SK-N-SH (cell line): ENCODE measurements at regions not wholly inside any gene's neighbourhood (a gene's known extent, or its start where the extent isn't known, plus 50 kb on each side); places are given as distances from the start of the nearest gene placed in this dataset.

Source experiments
- CTCF ChIA-PET: fragments of 300-600, 350-600 bp; formaldehyde crosslinking; extraction: SDS; loops from one replicate; lab custom pipeline; 2021; lab: Yijun Ruan, JAX
- POLR2A ChIA-PET: fragments of 350-600 bp; sonication (Branson Sonifier 250); formaldehyde crosslinking; extraction: SDS; loops from one replicate; lab custom pipeline; 2020; ENCODE audit warnings: antibody characterized with exemption, inconsistent platforms; lab: Yijun Ruan, JAX
- DNase-seq: peaks from one replicate; pipeline ENCODE4 v3.0.0; 2012
- H2AFZ ChIP-seq: fragments of 200-600 bp; sonication (generic); 2 replicates; pipeline ENCODE4 v1.8.1; 2016; ENCODE audit warnings: antibody characterized with exemption, mild to moderate bottlenecking, low read depth
- H3F3A ChIP-seq: fragments of 200-600 bp; sonication (generic); replicated peaks from 2 replicates; pipeline ENCODE3; 2016; ENCODE audit warnings: antibody characterized with exemption, mild to moderate bottlenecking; ENCODE audit not compliant: insufficient read depth
- H3K27ac ChIP-seq, 2 experiments: fragments of 200-500 bp in 1 of 2; fragments of 200-600 bp in 1 of 2; sonication (Bioruptor generic) in 1 of 2; sonication (generic), shearing (Covaris generic) in 1 of 2; 2 replicates each; pipeline versions ENCODE4 v1.5.1 to v1.6.1; 2014 to 2016; ENCODE audit warnings: low read depth in 2 of 2, inconsistent platforms in 1 of 2, low read length in 1 of 2, mild to moderate bottlenecking in 1 of 2, mixed read lengths in 1 of 2
- H3K27me3 ChIP-seq: fragments of 200-600 bp; sonication (generic), shearing (Covaris generic); 2 replicates; pipeline ENCODE4 v1.6.1; 2016; ENCODE audit warnings: mixed run types; ENCODE audit not compliant: insufficient read depth
- H3K36me3 ChIP-seq, 2 experiments: fragments of 200-500 bp in 1 of 2; fragments of 200-600 bp in 1 of 2; sonication (Bioruptor generic) in 1 of 2; sonication (generic) in 1 of 2; replicated peaks in 1 of 2; 2 replicates each; pipeline versions ENCODE3 to v1.5.1; 2014 to 2016; ENCODE audit warnings: low read length in 1 of 2, mild to moderate bottlenecking in 1 of 2; ENCODE audit not compliant: insufficient read depth in 2 of 2, control insufficient read depth in 1 of 2
- H3K4me1 ChIP-seq, 2 experiments: fragments of 200-500 bp in 1 of 2; fragments of 200-600 bp in 1 of 2; sonication (Bioruptor generic) in 1 of 2; sonication (generic), shearing (Covaris generic) in 1 of 2; 2 replicates each; pipeline versions ENCODE4 v1.5.1 to v1.6.1; 2014 to 2016; ENCODE audit warnings: low read depth in 1 of 2, low read length in 1 of 2, mixed run types in 1 of 2; ENCODE audit not compliant: insufficient read depth in 2 of 2, control insufficient read depth in 1 of 2
- H3K4me2 ChIP-seq: fragments of 200-600 bp; sonication (generic), shearing (Covaris generic); 2 replicates; pipeline ENCODE4 v1.6.1; 2017; ENCODE audit warnings: mixed run types
- H3K4me3 ChIP-seq, 2 experiments: fragments of 200-500 bp in 1 of 2; fragments of 200-600 bp in 1 of 2; sonication (Bioruptor generic) in 1 of 2; sonication (generic), shearing (Covaris generic) in 1 of 2; 2 replicates each; pipeline versions ENCODE4 v1.5.1 to v1.8.1; 2014 to 2016; ENCODE audit warnings: low read depth in 2 of 2, inconsistent platforms in 1 of 2, low read length in 1 of 2, mild to moderate bottlenecking in 1 of 2, mixed read lengths in 1 of 2, moderate library complexity in 1 of 2
- H3K79me2 ChIP-seq: fragments of 200-600 bp; sonication (generic); 2 replicates; pipeline ENCODE4 v1.8.1; 2017; ENCODE audit warnings: mild to moderate bottlenecking; ENCODE audit not compliant: insufficient read depth
- H3K9ac ChIP-seq: fragments of 200-600 bp; sonication (generic); 2 replicates; pipeline ENCODE4 v1.6.1; 2017; ENCODE audit warnings: mixed run types
- H3K9me2 ChIP-seq: fragments of 200-600 bp; sonication (generic); 2 replicates; pipeline ENCODE4 v1.6.1; 2017; ENCODE audit warnings: mixed run types
- H3K9me3 ChIP-seq: fragments of 200-600 bp; sonication (generic); 2 replicates; pipeline ENCODE4 v1.6.1; 2017; ENCODE audit warnings: mixed run types, mild to moderate bottlenecking, moderate library complexity
- H4K20me1 ChIP-seq: fragments of 200-600 bp; sonication (generic); 2 replicates; pipeline ENCODE4 v1.6.1; 2017; ENCODE audit warnings: mild to moderate bottlenecking, mixed run types; ENCODE audit not compliant: insufficient read depth
- CHD2 ChIP-seq: fragments of 150-350 bp; IDR thresholded peaks from 2 replicates; pipeline ENCODE4 v1.6.1; 2018; ENCODE audit warnings: low read length; ENCODE audit not compliant: partially characterized antibody
- CTCF ChIP-seq: fragments of 200-600 bp; sonication (generic); IDR thresholded peaks from 2 replicates; pipeline ENCODE4 v1.6.1; 2017; ENCODE audit warnings: antibody characterized with exemption, mild to moderate bottlenecking, moderate library complexity
- EP300 ChIP-seq, 2 experiments: IDR thresholded peaks; 2 replicates each; pipeline versions ENCODE4 v1.4.0 to v1.6.1; 2012; ENCODE audit warnings: borderline replicate concordance in 1 of 2, low read depth in 1 of 2, low read length in 1 of 2
- EZH2phosphoT487 ChIP-seq: fragments of 200-600 bp; sonication (generic); IDR thresholded peaks from 2 replicates; pipeline ENCODE4 v1.6.1; 2017; ENCODE audit warnings: low read depth, mixed run types, mild to moderate bottlenecking, antibody characterized with exemption, moderate library complexity, borderline replicate concordance
- FOSL2 ChIP-seq: IDR thresholded peaks from 2 replicates; pipeline ENCODE4 v1.4.0; 2012; ENCODE audit warnings: low read depth, mild to moderate bottlenecking, moderate library complexity, borderline replicate concordance
- FOXJ3 ChIP-seq: sonication (generic); formaldehyde crosslinking; IDR thresholded peaks from 2 replicates; pipeline ENCODE4 v1.5.1; 2020; ENCODE audit warnings: mild to moderate bottlenecking, missing genetic modification reagents
- JUND ChIP-seq: IDR thresholded peaks from 2 replicates; pipeline ENCODE4 v1.4.0; 2012
- MAX ChIP-seq: IDR thresholded peaks from 2 replicates; pipeline ENCODE4 v1.4.0; 2012; ENCODE audit warnings: low read depth
- MXI1 ChIP-seq: IDR thresholded peaks from 2 replicates; pipeline ENCODE4 v1.6.1; 2012; ENCODE audit warnings: mild to moderate bottlenecking, low read depth, low read length, improper control_type of control experiment
- PBX3 ChIP-seq: IDR thresholded peaks from 2 replicates; pipeline ENCODE4; 2012
- RAD21 ChIP-seq: IDR thresholded peaks from 2 replicates; pipeline ENCODE4 v1.6.1; 2012; ENCODE audit warnings: mild to moderate bottlenecking, low read length
- RCOR1 ChIP-seq: fragments of 150-350 bp; IDR thresholded peaks from 2 replicates; pipeline ENCODE4 v1.6.1; 2017; ENCODE audit warnings: antibody characterized with exemption, low read length
- REST ChIP-seq: IDR thresholded peaks from 2 replicates; pipeline ENCODE4 v1.6.1; 2012; ENCODE audit warnings: mild to moderate bottlenecking, low read depth, low read length, moderate library complexity
- RFX5 ChIP-seq: IDR thresholded peaks from 2 replicates; pipeline ENCODE4 v1.6.1; 2012; ENCODE audit warnings: mild to moderate bottlenecking, improper control_type of control experiment, low read length
- RXRA ChIP-seq: IDR thresholded peaks from 2 replicates; pipeline ENCODE4 v1.4.0; 2012; ENCODE audit warnings: low read depth, mild to moderate bottlenecking, borderline replicate concordance
- TAF1 ChIP-seq: IDR thresholded peaks from 2 replicates; pipeline ENCODE4 v1.6.1; 2012; ENCODE audit warnings: low read depth, mild to moderate bottlenecking, low read length, moderate library complexity, borderline replicate concordance
- whole genome bisulfite sequencing: methylation state at CpG from one replicate; pipeline ENCODE4 v1.1.6; 2017; ENCODE audit warnings: low lambda C conversion rate; 5-methylcytosine and 5-hydroxymethylcytosine counted together

- TF ChIP-seq EP300 (IDR thresholded peaks at IDR 0.05; ENCODE audit: borderline replicate concordance in 1 of 2, low read depth in 1 of 2, low read length in 1 of 2) = no peak
- TF ChIP-seq, all 33 proteins: peak for 0
These were observed 1319.1 kb upstream of the SPRY2 start (continued) for GRCh38 chr13:81659984-81660383.

- Histone ChIP-seq H3K79me2 (no peaks in the 10 kb centered on the region), H3K9me2 (no peaks in the 10 kb centered on the region; the same call in 1 of the 2 replicates), H3K27ac (no peak overlapping the region), H2AFZ (no peak overlapping the region), H3F3A (peaks cover 5% of the 10 kb centered on the region), H3K27me3 (no peaks in the 10 kb centered on the region), H3K9me3 (no peaks in the 10 kb centered on the region), H3K9ac (no peak overlapping the region), H4K20me1 (no peaks in the 10 kb centered on the region), H3K4me3 (no peak overlapping the region), H3K4me2 (no peak overlapping the region), H3K4me1 (no peaks in the 10 kb centered on the region), H3K36me3 (no peaks in the 10 kb centered on the region)
- POLR2A ChIA-PET = no interaction called here
- TF ChIP-seq FOXJ3 (CRISPR knock-in tag) = no peak
- TF ChIP-seq MAX = no peak
- TF ChIP-seq RFX5 = no peak
- TF ChIP-seq REST = no peak
- no peak for TF ChIP-seq RAD21
- no peak for TF ChIP-seq CHD2
- TF ChIP-seq PBX3 = no peak
- no peak for TF ChIP-seq RXRA
- TF ChIP-seq MXI1 = no peak
- no peak for TF ChIP-seq TAF1
- TF ChIP-seq RCOR1 = no peak
- TF ChIP-seq EZH2phosphoT487 = no peak
- TF ChIP-seq FOSL2 = no peak
- TF ChIP-seq CTCF = no peak
- no peak for TF ChIP-seq JUND
- CTCF ChIA-PET = interaction anchor here (1.4 kb wide), 1 partner anchor 19 kb away, joined by 6 read pairs; no protein-coding TSS in a partner anchor
- DNase-seq = no peak
- WGBS = 18% methylated on average over 8 of the region's 8 CpGs
These were observed 1317.9 kb upstream of the SPRY2 start for GRCh38 chr13:81658598-81659370.
